ENCODE measurements at regions not wholly inside any gene's neighbourhood (a gene's known extent, or its start where the extent isn't known, plus 50 kb on each side); places are given as distances from the start of the nearest gene placed in this dataset.

DNA sequence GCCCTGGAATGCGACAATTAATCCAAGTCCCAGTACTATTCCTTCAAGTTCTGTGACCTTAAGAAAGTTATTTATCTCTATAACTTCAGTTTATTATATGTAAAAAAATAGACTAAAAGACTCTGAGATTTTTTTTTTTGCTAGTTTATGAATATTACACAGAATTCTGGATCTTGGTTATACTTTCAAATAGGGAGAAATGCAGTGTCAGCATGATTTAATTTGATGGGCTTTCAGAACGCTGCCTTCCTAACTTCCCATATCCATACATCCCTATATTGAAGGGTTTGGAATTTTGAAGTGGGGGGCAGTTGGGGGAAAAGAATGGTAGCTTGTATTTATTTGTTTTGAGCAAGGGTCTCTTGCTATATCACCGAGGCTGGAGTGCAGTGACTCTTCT, 98.4 kb upstream of the MEGF10 start:
- Mint-ChIP-seq H3K4me3 (no peak overlapping the region), H3K36me3 (no peaks in the 10 kb centered on the region), H3K9me3 (no peaks in the 10 kb centered on the region), H3K4me1 (peaks cover 6% of the 10 kb centered on the region), H3K27ac (no peak overlapping the region), H3K27me3 (ENCODE audit: low read depth) (no peaks in the 10 kb centered on the region)
- ChIA-PET POLR2A (no interaction called here), CTCF (no interaction called here)
- DNase-seq (ENCODE audit: low spot score): no peak
- no peak for ATAC-seq
- TF ChIP-seq GTF2I (CRISPR knock-in tag; conservative IDR thresholded peaks at IDR 0.05) (no peak), SP1 (CRISPR knock-in tag; conservative IDR thresholded peaks at IDR 0.05) (no peak), ATF2 (CRISPR knock-in tag; IDR thresholded peaks at IDR 0.05; ENCODE audit: borderline replicate concordance, low read depth) (no peak), EMX1 (CRISPR knock-in tag; IDR thresholded peaks at IDR 0.05) (no peak), CTCF (IDR thresholded peaks at IDR 0.05) (no peak), ZNF532 (CRISPR knock-in tag; IDR thresholded peaks at IDR 0.05; ENCODE audit: borderline replicate concordance) (no peak), ZNF121 (CRISPR knock-in tag; IDR thresholded peaks at IDR 0.05) (no peak), ZNF317 (CRISPR knock-in tag; IDR thresholded peaks at IDR 0.05; ENCODE audit: borderline replicate concordance, low read depth) (no peak), MYBL2 (CRISPR knock-in tag; IDR thresholded peaks at IDR 0.05) (no peak), ZNF396 (CRISPR knock-in tag; IDR thresholded peaks at IDR 0.05; ENCODE audit: borderline replicate concordance) (no peak), ZNF671 (CRISPR knock-in tag; IDR thresholded peaks at IDR 0.05) (no peak), FOXK1 (CRISPR knock-in tag; IDR thresholded peaks at IDR 0.05) (no peak), KAT7 (CRISPR knock-in tag; IDR thresholded peaks at IDR 0.05; ENCODE audit: borderline replicate concordance) (no peak), OVOL2 (CRISPR knock-in tag; IDR thresholded peaks at IDR 0.05; ENCODE audit: borderline replicate concordance) (no peak)
- TF ChIP-seq, protein P1, sequence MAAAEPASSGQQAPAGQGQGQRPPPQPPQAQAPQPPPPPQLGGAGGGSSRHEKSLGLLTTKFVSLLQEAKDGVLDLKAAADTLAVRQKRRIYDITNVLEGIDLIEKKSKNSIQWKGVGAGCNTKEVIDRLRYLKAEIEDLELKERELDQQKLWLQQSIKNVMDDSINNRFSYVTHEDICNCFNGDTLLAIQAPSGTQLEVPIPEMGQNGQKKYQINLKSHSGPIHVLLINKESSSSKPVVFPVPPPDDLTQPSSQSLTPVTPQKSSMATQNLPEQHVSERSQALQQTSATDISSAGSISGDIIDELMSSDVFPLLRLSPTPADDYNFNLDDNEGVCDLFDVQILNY (CRISPR knock-in tag; IDR thresholded peaks at IDR 0.05): no peak
- TF ChIP-seq, protein P2, sequence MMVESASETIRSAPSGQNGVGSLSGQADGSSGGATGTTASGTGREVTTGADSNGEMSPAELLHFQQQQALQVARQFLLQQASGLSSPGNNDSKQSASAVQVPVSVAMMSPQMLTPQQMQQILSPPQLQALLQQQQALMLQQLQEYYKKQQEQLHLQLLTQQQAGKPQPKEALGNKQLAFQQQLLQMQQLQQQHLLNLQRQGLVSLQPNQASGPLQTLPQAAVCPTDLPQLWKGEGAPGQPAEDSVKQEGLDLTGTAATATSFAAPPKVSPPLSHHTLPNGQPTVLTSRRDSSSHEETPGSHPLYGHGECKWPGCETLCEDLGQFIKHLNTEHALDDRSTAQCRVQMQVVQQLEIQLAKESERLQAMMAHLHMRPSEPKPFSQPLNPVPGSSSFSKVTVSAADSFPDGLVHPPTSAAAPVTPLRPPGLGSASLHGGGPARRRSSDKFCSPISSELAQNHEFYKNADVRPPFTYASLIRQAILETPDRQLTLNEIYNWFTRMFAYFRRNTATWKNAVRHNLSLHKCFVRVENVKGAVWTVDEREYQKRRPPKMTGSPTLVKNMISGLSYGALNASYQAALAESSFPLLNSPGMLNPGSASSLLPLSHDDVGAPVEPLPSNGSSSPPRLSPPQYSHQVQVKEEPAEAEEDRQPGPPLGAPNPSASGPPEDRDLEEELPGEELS (CRISPR knock-in tag; IDR thresholded peaks at IDR 0.05): no peak
- TF ChIP-seq, protein P3, sequence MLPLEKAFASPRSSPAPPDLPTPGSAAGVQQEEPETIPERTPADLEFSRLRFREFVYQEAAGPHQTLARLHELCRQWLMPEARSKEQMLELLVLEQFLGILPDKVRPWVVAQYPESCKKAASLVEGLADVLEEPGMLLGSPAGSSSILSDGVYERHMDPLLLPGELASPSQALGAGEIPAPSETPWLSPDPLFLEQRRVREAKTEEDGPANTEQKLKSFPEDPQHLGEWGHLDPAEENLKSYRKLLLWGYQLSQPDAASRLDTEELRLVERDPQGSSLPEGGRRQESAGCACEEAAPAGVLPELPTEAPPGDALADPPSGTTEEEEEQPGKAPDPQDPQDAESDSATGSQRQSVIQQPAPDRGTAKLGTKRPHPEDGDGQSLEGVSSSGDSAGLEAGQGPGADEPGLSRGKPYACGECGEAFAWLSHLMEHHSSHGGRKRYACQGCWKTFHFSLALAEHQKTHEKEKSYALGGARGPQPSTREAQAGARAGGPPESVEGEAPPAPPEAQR (CRISPR knock-in tag; IDR thresholded peaks at IDR 0.05): no peak
- TF ChIP-seq, protein P4, sequence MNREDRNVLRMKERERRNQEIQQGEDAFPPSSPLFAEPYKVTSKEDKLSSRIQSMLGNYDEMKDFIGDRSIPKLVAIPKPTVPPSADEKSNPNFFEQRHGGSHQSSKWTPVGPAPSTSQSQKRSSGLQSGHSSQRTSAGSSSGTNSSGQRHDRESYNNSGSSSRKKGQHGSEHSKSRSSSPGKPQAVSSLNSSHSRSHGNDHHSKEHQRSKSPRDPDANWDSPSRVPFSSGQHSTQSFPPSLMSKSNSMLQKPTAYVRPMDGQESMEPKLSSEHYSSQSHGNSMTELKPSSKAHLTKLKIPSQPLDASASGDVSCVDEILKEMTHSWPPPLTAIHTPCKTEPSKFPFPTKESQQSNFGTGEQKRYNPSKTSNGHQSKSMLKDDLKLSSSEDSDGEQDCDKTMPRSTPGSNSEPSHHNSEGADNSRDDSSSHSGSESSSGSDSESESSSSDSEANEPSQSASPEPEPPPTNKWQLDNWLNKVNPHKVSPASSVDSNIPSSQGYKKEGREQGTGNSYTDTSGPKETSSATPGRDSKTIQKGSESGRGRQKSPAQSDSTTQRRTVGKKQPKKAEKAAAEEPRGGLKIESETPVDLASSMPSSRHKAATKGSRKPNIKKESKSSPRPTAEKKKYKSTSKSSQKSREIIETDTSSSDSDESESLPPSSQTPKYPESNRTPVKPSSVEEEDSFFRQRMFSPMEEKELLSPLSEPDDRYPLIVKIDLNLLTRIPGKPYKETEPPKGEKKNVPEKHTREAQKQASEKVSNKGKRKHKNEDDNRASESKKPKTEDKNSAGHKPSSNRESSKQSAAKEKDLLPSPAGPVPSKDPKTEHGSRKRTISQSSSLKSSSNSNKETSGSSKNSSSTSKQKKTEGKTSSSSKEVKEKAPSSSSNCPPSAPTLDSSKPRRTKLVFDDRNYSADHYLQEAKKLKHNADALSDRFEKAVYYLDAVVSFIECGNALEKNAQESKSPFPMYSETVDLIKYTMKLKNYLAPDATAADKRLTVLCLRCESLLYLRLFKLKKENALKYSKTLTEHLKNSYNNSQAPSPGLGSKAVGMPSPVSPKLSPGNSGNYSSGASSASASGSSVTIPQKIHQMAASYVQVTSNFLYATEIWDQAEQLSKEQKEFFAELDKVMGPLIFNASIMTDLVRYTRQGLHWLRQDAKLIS (CRISPR knock-in tag; IDR thresholded peaks at IDR 0.05; ENCODE audit: borderline replicate concordance): no peak
- TF ChIP-seq, protein P5, sequence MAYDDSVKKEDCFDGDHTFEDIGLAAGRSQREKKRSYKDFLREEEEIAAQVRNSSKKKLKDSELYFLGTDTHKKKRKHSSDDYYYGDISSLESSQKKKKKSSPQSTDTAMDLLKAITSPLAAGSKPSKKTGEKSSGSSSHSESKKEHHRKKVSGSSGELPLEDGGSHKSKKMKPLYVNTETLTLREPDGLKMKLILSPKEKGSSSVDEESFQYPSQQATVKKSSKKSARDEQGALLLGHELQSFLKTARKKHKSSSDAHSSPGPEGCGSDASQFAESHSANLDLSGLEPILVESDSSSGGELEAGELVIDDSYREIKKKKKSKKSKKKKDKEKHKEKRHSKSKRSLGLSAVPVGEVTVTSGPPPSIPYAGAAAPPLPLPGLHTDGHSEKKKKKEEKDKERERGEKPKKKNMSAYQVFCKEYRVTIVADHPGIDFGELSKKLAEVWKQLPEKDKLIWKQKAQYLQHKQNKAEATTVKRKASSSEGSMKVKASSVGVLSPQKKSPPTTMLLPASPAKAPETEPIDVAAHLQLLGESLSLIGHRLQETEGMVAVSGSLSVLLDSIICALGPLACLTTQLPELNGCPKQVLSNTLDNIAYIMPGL (CRISPR knock-in tag; IDR thresholded peaks at IDR 0.05): no peak

Data from WTC11 (cell line).